SK-N-DZ (cell line): ENCODE measurements at regions not wholly inside any gene's neighbourhood (a gene's known extent, or its start where the extent isn't known, plus 50 kb on each side); places are given as distances from the start of the nearest gene placed in this dataset.

Experiments used
- DNase-seq: peaks from one replicate; pipeline ENCODE4 v3.0.0-alpha.2; 2015; ENCODE audit warnings: low spot score

DNA sequence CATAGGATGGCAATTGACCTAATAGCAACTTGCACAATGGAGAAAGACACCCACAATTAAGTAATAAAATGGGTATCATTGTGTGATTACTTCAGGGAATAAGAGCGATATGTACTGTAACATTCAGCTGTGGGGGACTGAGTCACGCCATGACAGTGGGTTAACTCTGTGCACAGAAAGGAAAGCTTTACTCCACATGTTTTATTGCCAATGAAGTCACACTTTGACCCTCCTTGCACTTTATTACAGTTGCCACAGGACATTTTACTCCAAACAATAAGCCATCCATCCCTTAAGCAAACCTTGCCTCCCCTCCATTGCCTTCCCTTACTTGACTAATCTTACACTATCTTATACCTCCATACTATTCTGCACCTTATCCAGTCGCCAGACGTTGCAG lies 403.1 kb downstream of the VRK1 start:
- DNase-seq = no peak

GRCh38 chr14:97206916-97207315 lies 409.7 kb downstream of the VRK1 start:
- DNase-seq = no peak

DNA sequence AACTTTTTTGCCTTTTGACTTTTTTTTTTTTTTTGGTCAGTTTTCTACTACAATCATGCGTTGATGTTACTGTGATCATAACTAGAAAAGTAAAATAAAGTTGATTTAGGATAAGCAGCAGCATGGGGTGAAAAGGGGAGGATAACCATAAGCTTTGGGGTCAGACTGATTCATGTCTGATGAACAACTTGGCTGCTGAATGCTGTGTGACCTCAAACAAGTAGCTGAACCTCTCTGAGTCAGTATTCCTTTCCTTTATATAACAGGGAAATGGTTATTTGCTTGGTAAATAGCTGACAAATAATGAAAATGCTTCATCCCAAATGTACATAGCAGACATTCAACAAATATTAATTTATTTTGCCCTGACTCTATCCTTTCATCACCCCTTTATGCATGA lies 413.0 kb downstream of the VRK1 start:
- no peak for DNase-seq

DNA sequence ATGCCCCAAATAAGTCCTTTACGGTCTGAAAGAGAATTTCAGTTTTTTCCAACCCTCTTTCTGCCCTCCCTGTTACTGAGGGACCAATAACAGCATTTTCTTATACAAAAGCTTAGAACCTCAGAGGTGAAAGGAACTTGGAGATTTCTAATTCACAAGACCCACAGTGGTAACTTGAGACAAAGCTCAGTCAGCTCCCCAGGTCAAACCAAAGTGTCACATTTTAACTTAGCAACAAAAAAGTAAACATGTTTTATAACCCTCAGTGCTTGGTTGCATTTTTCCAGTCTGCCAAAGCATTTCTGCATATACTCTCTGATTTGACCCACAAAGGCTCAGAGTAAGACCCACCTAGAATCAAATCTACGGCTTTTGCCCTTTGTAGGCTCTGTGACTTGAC lies 415.2 kb downstream of the VRK1 start:
- no peak for DNase-seq

GRCh38 chr14:97213720-97214119 lies 416.5 kb downstream of the VRK1 start:
- no peak for DNase-seq

DNA sequence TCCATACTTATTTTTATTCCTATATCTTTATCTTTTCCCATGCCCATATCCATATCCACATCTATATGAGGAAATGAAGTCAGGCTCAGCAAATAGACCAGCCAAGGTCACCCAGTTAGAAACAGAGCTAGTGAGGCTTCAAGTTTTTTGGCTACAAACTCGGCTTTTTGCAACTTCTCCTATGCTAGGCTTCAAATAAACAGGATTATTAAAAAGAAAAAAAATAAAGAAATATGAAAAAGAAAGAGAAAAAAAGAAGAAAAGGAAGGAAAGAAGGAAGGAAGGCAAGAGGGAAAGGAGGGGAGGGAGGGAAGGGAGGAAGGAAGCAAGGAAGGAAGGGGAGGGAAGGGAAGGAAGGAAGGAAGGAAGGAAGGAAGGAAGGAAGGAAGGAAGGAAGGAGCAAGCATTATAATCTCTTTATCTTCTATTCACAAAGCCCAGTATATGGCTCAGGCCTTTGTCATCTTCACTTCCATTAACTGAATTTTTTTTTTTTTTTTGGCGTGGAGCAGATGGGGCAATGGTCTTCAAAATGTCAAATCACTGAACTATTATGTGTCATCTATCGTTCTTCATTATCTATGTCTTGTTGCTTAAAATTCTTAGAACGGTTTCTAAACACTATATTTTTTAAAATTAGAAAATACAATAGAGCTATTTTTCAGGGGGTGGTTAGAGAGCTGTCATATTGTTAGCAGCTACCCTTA lies 418.2 kb downstream of the VRK1 start:
- DNase-seq = no peak

- DNase-seq = no peak
Measured at GRCh38 chr14:97217111-97217885, 420.1 kb downstream of the VRK1 start.

DNA sequence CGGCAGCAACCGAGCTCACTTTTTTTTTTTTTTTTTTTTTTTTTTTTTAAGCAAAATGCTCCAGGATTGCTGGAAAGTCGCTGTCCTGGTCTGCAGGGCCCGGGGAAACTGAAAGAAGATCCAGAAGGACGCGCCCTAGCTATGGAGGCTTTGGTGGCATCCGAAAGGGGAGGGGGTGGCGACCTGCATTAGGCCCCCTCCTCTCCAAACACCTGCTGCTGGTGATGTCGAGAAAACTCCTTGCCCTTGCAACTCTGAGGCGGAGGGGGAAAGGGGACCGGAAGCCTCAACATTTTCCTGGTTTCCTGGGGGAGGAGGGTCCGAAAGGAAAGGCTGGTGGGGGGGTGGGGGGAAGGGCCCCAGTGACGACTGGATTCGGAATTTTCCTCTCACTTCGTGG lies 421.1 kb downstream of the VRK1 start:
- DNase-seq = no peak

DNA sequence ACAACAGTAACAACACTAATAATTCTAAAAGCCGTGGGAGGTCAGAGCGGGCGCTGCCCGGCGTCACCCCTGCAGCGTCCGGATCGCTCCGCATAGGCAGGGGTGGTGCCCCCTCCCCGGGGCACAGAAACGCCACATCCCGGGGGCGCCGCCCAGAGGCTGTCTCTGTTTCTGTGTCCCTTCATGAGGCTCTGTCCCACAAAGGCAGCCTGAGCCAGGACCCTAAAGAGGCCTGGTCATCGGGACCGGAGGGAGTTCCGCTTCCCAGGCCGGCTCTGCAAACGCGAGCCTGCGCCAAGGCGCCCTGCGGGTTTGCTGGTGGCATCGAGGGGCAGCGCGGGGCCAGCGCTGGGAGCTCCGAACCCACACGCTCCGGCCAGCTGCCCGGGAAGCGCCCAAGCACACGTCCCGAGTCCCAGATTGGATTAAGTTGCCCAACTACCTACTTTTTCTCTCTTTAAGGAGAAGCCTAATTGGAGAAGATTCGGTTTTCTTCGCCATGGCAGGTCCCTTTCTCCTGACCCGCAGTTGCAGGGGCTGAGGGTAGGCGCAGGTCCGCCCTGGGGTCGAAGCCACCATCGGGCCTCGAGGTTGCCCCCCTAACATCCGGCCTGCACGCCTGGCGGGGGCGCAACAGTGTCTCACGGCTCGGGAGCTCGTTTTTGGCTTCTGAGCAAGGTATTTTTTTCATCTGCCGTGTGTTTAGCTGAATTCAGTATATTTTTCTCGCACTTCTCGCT lies 421.7 kb downstream of the VRK1 start:
- DNase-seq = no peak

DNA sequence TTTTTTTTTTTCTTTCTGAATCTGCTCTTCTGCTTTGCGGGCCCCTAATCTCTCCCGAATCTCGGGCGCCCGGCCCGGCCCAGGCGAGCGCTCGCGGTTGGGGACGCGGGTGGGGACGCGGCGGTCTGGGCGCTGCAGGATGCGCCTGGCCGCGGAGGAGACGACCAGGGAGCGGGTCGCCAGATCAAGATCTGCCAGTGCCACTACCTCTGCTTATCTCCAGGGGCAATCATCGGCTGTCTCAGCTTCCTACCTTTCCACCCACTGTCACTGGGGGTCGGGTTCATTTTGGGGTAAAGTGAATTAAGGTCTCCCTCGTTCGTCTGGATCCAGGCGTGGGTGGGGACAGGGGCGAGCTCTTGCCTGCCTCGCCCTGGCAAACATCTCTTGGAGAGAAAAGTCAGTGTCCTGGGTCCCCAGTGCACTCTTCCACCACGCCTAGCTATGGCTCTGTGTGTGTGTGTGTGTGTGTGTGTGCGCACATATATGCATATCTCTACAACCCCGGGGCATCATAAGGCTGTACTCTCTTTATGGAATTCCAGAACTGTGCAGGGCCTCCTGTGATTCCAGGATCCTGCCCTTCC lies 422.3 kb downstream of the VRK1 start:
- DNase-seq = no peak

DNA sequence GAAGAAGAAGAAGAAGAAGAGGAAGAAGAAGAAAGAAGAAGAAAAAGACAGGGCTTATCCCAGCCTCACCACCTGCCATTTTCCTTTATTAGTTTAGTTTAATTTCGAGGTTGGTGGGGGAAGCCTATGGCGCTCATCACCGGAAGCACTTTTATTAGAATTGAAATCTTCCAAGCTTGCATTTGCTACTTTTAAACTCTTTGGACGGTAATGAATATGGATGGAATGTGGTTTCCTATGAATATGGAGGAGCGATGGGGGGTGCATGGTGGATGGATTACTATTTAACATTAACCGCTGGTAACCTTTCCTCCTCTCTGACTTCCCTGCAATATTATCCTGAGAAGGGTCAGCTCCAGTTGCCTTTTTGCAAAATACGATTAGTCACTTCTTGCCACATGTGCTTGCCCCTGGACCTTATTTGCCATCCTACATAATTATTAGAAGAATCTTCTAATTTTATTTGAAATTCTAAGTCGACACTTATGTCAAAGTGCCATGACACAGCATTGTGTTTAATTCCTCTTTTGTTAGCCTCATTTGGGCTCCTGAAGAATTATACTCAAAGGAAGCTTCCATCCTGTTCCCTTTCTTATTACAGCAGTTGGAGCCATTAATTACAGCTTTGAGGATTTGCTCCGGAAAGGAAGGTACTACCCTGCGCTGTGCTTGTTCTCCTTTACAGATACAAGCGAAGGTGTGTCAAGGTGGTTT lies 424.5 kb downstream of the VRK1 start:
- DNase-seq = no peak

- no peak for DNase-seq
Measured at GRCh38 chr14:97224016-97224415, 426.8 kb downstream of the VRK1 start.

GRCh38 chr14:97230051-97230450 lies 432.9 kb downstream of the VRK1 start:
- no peak for DNase-seq

- no peak for DNase-seq
Measured at GRCh38 chr14:97233319-97233985, 436.3 kb downstream of the VRK1 start.

DNA sequence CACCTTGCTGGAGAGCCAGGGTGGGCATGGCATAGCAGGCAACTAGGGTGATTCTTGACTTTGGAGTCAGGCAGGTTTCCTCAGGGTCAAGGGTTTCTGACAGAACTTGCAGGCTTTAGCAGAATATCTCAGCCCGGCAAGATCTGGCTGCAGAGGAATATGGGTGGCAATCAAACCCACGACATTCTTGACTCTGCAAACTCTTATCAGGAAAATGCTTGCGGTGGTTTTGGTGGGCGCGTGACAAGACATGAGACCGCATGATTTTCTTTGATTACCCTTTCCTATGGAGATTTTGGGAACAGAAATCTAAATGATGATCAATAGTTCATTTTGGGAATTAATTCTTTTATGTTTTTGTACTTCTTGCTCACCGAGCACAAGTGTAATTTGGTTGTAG lies 449.5 kb downstream of the VRK1 start:
- no peak for DNase-seq

DNA sequence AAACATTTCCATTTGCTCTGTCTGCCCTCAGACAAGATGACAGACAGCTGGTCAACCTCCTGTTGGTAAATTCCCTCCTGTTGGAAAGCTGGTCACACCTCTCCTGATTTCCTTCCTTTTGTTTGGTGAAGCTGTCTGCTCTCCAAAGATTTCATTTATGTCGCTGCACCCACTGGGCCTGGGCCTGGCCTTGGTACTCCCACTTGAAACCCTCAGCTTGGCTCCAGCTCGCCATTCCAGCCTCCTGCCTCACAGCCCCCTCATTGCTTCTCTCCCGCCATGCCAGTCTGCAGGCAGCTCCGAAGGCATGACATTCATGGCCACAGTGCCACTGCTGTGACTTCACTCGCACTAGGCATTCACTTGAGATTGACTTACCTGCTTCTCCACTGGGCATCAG lies 451.8 kb downstream of the VRK1 start:
- no peak for DNase-seq

DNA sequence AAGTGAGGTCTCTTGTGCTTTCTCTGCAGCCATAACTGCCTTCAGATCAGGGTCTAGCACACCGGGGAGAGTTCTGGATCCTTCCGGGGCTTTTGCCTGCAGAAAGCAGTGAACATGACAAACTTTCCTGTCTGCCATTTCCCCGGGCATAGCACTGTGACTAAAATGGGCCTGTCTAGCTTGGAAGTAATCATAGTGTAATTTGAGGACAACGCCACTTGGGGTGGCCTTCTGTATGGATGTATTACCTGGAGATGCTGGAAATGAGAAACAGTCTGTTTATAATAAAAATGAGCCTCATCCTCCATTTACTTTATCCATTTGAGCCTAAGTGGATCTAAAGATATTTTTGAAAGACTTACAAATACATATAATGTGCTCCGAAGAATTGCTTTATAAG lies 453.7 kb downstream of the VRK1 start:
- DNase-seq = no peak

DNA sequence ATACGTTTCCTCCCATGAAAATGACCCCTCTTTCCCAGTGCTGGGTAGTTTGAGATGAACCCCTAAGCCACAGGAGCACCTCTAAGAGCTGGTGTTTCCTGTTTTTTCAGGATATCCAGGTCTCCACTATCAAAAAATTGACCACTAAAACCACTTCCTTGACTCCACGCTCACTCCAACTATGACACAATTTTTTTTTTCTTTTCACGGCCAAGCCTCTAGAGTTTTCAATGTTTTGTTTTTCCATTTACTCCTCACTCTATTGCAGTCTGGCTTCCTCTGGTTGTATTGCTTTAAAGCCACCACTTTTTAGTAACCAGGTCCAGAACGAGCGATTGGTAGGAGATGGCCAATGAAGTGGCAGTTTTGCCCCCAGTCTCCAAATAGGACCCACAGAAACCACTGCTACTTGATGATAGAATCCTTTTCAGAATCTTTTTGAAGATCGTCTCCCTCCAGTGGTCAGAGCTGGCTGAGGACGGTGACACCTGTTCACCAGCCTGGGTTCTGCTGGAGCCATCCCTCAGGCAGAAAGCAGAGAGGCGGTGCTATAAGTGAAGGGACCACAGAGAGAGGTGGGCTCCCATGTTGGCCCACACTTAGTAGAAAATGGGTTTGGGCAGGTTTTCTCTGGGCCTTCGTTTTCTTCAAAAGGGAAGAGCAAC lies 454.4 kb downstream of the VRK1 start:
- no peak for DNase-seq

- no peak for DNase-seq
Measured at GRCh38 chr14:97253756-97254155, 456.6 kb downstream of the VRK1 start.

DNA sequence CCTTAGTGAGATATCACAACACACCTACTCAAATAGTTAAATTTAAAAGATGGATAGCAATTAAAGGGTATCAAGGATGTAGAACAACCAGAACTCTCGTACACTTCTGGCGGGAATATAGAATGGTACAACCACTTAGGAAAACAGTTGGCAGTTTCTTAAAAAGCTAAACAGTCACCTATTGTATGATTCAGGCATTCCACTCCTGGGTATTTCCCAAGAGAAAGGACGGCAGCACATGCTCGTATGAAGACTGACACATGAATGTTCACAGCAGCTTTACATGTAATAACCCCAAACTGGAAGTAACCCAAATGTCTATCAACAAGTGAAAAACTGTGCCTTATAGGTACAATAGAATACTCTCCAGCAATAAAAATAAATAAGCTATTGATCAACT lies 465.2 kb downstream of the VRK1 start:
- DNase-seq = no peak
